ENCODE measurements at regions not wholly inside any gene's neighbourhood (a gene's known extent, or its start where the extent isn't known, plus 50 kb on each side); places are given as distances from the start of the nearest gene placed in this dataset.

- Histone ChIP-seq H3K4me3 (ENCODE audit: low read depth, low read length) (no peak overlapping the region), H3K27me3 (ENCODE audit: control insufficient read depth, insufficient read depth, low read length) (no peaks in the 10 kb centered on the region), H3K27ac (ENCODE audit: low read depth, low read length) (no peak overlapping the region), H3K9me3 (ENCODE audit: control insufficient read depth, insufficient read depth, low read length) (no peaks in the 10 kb centered on the region)
- DNase-seq (ENCODE audit: low read depth, low spot score) = no peak
- ChIA-PET POLR2A (no interaction called here), CTCF (interaction anchor here (0.5 kb wide), 1 partner anchor 235 kb away, joined by 3 read pairs; no protein-coding TSS in a partner anchor)
- no peak for TF ChIP-seq CTCF (IDR thresholded peaks at IDR 0.05; ENCODE audit: low read depth, low read length)
Measured at GRCh38 chr15:61401903-61402698, 173.0 kb upstream of the RORA start.

- no peak overlapping the region for H3K4me3 ChIP-seq (ENCODE audit: low read depth, low read length)
- POLR2A ChIA-PET = no interaction called here
- CTCF ChIA-PET = no interaction called here
- H3K27ac ChIP-seq (ENCODE audit: low read depth, low read length) = no peak overlapping the region
- no peaks in the 10 kb centered on the region for H3K9me3 ChIP-seq (ENCODE audit: control insufficient read depth, insufficient read depth, low read length)
- H3K27me3 ChIP-seq (ENCODE audit: control insufficient read depth, insufficient read depth, low read length) = no peaks in the 10 kb centered on the region
- TF ChIP-seq CTCF (IDR thresholded peaks at IDR 0.05; ENCODE audit: low read depth, low read length) = no peak
- DNase-seq (ENCODE audit: low read depth, low spot score) = no peak
Measured at GRCh38 chr15:61398310-61398709, 169.2 kb upstream of the RORA start.

GRCh38 chr15:61396235-61396919, 167.3 kb upstream of the RORA start:
- no peak overlapping the region for H3K4me3 ChIP-seq (ENCODE audit: low read depth, low read length)
- no peaks in the 10 kb centered on the region for H3K27me3 ChIP-seq (ENCODE audit: control insufficient read depth, insufficient read depth, low read length)
- no peak overlapping the region for H3K27ac ChIP-seq (ENCODE audit: low read depth, low read length)
- no peak for DNase-seq (ENCODE audit: low read depth, low spot score)
- ChIA-PET CTCF (no interaction called here), POLR2A (no interaction called here)
- no peaks in the 10 kb centered on the region for H3K9me3 ChIP-seq (ENCODE audit: control insufficient read depth, insufficient read depth, low read length)
- no peak for TF ChIP-seq CTCF (IDR thresholded peaks at IDR 0.05; ENCODE audit: low read depth, low read length)

GRCh38 chr15:61393949-61394348, 164.8 kb upstream of the RORA start:
- DNase-seq (ENCODE audit: low read depth, low spot score) = no peak
- ChIA-PET CTCF (no interaction called here), POLR2A (no interaction called here)
- Histone ChIP-seq H3K27me3 (ENCODE audit: control insufficient read depth, insufficient read depth, low read length) (no peaks in the 10 kb centered on the region), H3K9me3 (ENCODE audit: control insufficient read depth, insufficient read depth, low read length) (no peaks in the 10 kb centered on the region), H3K4me3 (ENCODE audit: low read depth, low read length) (no peak overlapping the region), H3K27ac (ENCODE audit: low read depth, low read length) (no peak overlapping the region)
- TF ChIP-seq CTCF (IDR thresholded peaks at IDR 0.05; ENCODE audit: low read depth, low read length) = no peak

- DNase-seq (ENCODE audit: low read depth, low spot score) = no peak
- no peak overlapping the region for H3K4me3 ChIP-seq (ENCODE audit: low read depth, low read length)
- TF ChIP-seq CTCF (IDR thresholded peaks at IDR 0.05; ENCODE audit: low read depth, low read length) = no peak
- ChIA-PET POLR2A (no interaction called here), CTCF (no interaction called here)
- no peak overlapping the region for H3K27ac ChIP-seq (ENCODE audit: low read depth, low read length)
- no peaks in the 10 kb centered on the region for H3K27me3 ChIP-seq (ENCODE audit: control insufficient read depth, insufficient read depth, low read length)
- no peaks in the 10 kb centered on the region for H3K9me3 ChIP-seq (ENCODE audit: control insufficient read depth, insufficient read depth, low read length)
Measured at GRCh38 chr15:61393524-61393923, 164.4 kb upstream of the RORA start.

All from AG04450 (cell line).